AG09319 (cell line): ENCODE measurements at regions not wholly inside any gene's neighbourhood (a gene's known extent, or its start where the extent isn't known, plus 50 kb on each side); places are given as distances from the start of the nearest gene placed in this dataset.

Experiments
- DNase-seq: peaks from one replicate; pipeline ENCODE4 v3.0.0-alpha.2; 2010; ENCODE audit warnings: low read depth; ENCODE audit errors: extremely low read depth
- CTCF ChIP-seq: IDR thresholded peaks from 2 replicates; pipeline ENCODE4 v1.5.1; 2011; ENCODE audit warnings: low read depth, mild to moderate bottlenecking, inconsistent platforms, low read length, moderate library complexity

GRCh38 chr2:136308611-136309010 lies 190.7 kb upstream of the CXCR4 start:
- no peak for DNase-seq
- TF ChIP-seq CTCF = no peak

- no peak for TF ChIP-seq CTCF
- no peak for DNase-seq
Measured at GRCh38 chr2:136306836-136307235, 188.9 kb upstream of the CXCR4 start.

GRCh38 chr2:136305517-136306192 lies 187.7 kb upstream of the CXCR4 start:
- DNase-seq = no peak
- TF ChIP-seq CTCF = no peak

- DNase-seq = no peak
- TF ChIP-seq CTCF = no peak
Measured at GRCh38 chr2:136301006-136301405, 183.1 kb upstream of the CXCR4 start.

- no peak for DNase-seq
Measured at GRCh38 chr2:136298631-136299030, 180.7 kb upstream of the CXCR4 start.

GRCh38 chr2:136297994-136298393 lies 180.0 kb upstream of the CXCR4 start:
- TF ChIP-seq CTCF = no peak
- DNase-seq = no peak

More at GRCh38 chr2:136298631-136299030, 180.7 kb upstream of the CXCR4 start:
- TF ChIP-seq CTCF = no peak

GRCh38 chr2:136297312-136297711 lies 179.4 kb upstream of the CXCR4 start:
- TF ChIP-seq CTCF = no peak
- no peak for DNase-seq
